DOHH2 (cell line): ENCODE measurements at regions not wholly inside any gene's neighbourhood (a gene's known extent, or its start where the extent isn't known, plus 50 kb on each side); places are given as distances from the start of the nearest gene placed in this dataset.

Experiments used
- H3F3A ChIP-seq: fragments of 200-600 bp; sonication (generic), shearing (Covaris generic); 2 replicates; pipeline ENCODE4 v1.6.0; 2016; ENCODE audit warnings: antibody characterized with exemption, mild to moderate bottlenecking; ENCODE audit not compliant: control insufficient read depth, insufficient read depth
- H3K27ac ChIP-seq: fragments of 200-600 bp; sonication (generic); 2 replicates; pipeline ENCODE4 v1.5.1; 2014; ENCODE audit warnings: low read depth, mild to moderate bottlenecking, low read length, moderate library complexity
- H3K27me3 ChIP-seq: fragments of 200-600 bp; sonication (generic); 2 replicates; pipeline ENCODE4 v1.6.1; 2014; ENCODE audit warnings: mild to moderate bottlenecking, low read length, mixed read lengths; ENCODE audit not compliant: control insufficient read depth
- H3K36me3 ChIP-seq: fragments of 200-600 bp; sonication (generic); 2 replicates; pipeline ENCODE4 v1.6.1; 2014; ENCODE audit warnings: mild to moderate bottlenecking, low read length, moderate library complexity, mixed read lengths; ENCODE audit not compliant: control insufficient read depth
- H3K4me1 ChIP-seq: fragments of 200-600 bp; sonication (generic); 2 replicates; pipeline ENCODE4 v1.6.1; 2014; ENCODE audit warnings: mild to moderate bottlenecking, low read length, mixed read lengths; ENCODE audit not compliant: control insufficient read depth
- H3K4me2 ChIP-seq: fragments of 200-600 bp; sonication (generic); 2 replicates; pipeline ENCODE4 v1.6.0; 2014; ENCODE audit warnings: mild to moderate bottlenecking, low read length, moderate library complexity
- H3K4me3 ChIP-seq: fragments of 200-600 bp; sonication (generic); 2 replicates; pipeline ENCODE4 v1.5.1; 2014; ENCODE audit warnings: mild to moderate bottlenecking, low read length, mixed read lengths
- H3K79me2 ChIP-seq: fragments of 200-600 bp; sonication (generic); 2 replicates; pipeline ENCODE4 v1.6.1; 2014; ENCODE audit warnings: mild to moderate bottlenecking, low read length, mixed read lengths; ENCODE audit not compliant: control insufficient read depth
- H3K9me2 ChIP-seq: fragments of 200-600 bp; sonication (generic); replicated peaks from 2 replicates; pipeline ENCODE4 v1.6.1; 2014; ENCODE audit warnings: mild to moderate bottlenecking, low read length, mixed read lengths; ENCODE audit not compliant: control insufficient read depth
- H3K9me3 ChIP-seq: fragments of 200-600 bp; sonication (generic); 2 replicates; pipeline ENCODE4 v1.6.1; 2014; ENCODE audit warnings: antibody characterized with exemption, low read length, mixed read lengths; ENCODE audit not compliant: control insufficient read depth, insufficient read depth
- H4K20me1 ChIP-seq: fragments of 200-600 bp; sonication (generic); 2 replicates; pipeline ENCODE4 v1.6.0; 2014; ENCODE audit warnings: low read depth, mild to moderate bottlenecking, antibody characterized with exemption, low read length, moderate library complexity; ENCODE audit not compliant: control insufficient read depth, insufficient read depth
- CTCF ChIP-seq: fragments of 200-600 bp; sonication (generic); IDR thresholded peaks from one replicate; pipeline ENCODE4 v1.5.1; 2014; ENCODE audit warnings: antibody characterized with exemption, mild to moderate bottlenecking, low read depth, low read length; ENCODE audit not compliant: poor library complexity, severe bottlenecking
- EZH2phosphoT487 ChIP-seq: fragments of 200-600 bp; sonication (generic); IDR thresholded peaks from 2 replicates; pipeline ENCODE4 v1.6.1; 2017; ENCODE audit warnings: borderline replicate concordance, mild to moderate bottlenecking, antibody characterized with exemption, low read length, moderate library complexity, mixed read lengths

DNA sequence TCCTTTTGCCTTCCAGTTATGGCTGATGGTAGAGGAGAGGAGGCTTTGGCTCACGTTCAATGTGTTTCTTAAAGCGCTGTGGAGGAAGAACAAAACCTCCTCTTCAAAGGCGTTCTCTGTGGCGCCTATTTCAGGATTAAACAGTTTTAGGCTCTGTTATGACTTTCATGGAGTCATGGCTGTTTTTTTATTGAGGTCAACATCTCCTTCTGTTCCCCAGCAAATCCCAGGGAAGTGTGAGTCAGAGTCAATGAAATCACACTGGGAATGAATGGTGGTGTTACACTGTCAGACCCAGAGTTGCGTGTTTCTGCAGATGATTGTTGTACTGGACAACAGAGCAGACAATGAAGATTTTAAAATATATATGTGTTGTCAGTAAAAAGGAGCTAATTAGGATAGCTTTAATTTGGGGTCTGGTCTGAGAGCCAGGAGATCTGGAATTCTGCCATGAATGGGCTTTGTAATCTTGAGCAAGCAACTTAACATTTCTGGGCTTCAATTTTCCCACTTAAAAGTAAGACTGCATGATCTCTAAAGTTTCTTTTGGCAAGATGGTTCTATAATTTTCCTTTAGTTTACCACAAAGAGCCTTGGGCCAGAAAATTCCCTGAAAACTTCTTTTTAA lies 240.7 kb downstream of the CSNK1G3 start:
- Histone ChIP-seq H3K4me2 (no peak overlapping the region), H3K27me3 (no peaks in the 10 kb centered on the region), H3K4me1 (no peaks in the 10 kb centered on the region), H3K9me3 (no peaks in the 10 kb centered on the region), H3K79me2 (no peaks in the 10 kb centered on the region), H3F3A (no peaks in the 10 kb centered on the region), H3K27ac (no peak overlapping the region), H4K20me1 (no peaks in the 10 kb centered on the region), H3K4me3 (no peak overlapping the region), H3K36me3 (no peaks in the 10 kb centered on the region), H3K9me2 (no peaks in the 10 kb centered on the region)
- no peak for TF ChIP-seq EZH2phosphoT487
- TF ChIP-seq CTCF = no peak

DNA sequence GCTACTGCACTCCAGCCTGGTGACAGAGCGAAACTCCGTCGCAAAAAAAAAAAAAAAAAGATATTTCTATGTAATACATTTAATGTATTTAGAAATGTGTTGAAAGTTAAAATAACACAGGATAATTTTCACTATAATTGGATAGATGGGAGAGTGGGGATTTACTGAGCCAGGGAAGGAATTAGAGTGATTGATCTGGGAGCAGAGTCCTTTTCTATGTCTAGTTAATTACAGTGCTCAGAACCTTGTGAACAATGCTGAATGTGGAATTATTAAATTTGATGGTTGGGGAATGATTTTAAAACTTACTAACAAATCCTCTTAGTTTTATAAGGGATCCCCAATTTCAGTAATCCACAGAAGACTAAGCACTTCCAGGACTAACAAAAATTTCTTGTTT lies 239.7 kb downstream of the CSNK1G3 start:
- Histone ChIP-seq H3F3A (no peaks in the 10 kb centered on the region), H3K36me3 (no peaks in the 10 kb centered on the region), H3K79me2 (no peaks in the 10 kb centered on the region), H3K4me1 (no peaks in the 10 kb centered on the region), H3K9me2 (no peaks in the 10 kb centered on the region), H3K27ac (no peak overlapping the region), H3K9me3 (no peaks in the 10 kb centered on the region), H3K27me3 (no peaks in the 10 kb centered on the region), H4K20me1 (no peaks in the 10 kb centered on the region), H3K4me3 (no peak overlapping the region), H3K4me2 (no peak overlapping the region)
- no peak for TF ChIP-seq CTCF
- TF ChIP-seq EZH2phosphoT487 = no peak

- Histone ChIP-seq H3K9me3 (no peaks in the 10 kb centered on the region), H3F3A (no peaks in the 10 kb centered on the region), H3K79me2 (no peaks in the 10 kb centered on the region), H3K27ac (no peak overlapping the region), H3K9me2 (no peaks in the 10 kb centered on the region), H3K4me2 (no peak overlapping the region), H3K4me1 (no peaks in the 10 kb centered on the region), H3K36me3 (no peaks in the 10 kb centered on the region), H4K20me1 (no peaks in the 10 kb centered on the region), H3K27me3 (no peaks in the 10 kb centered on the region), H3K4me3 (no peak overlapping the region)
- TF ChIP-seq CTCF (no peak), EZH2phosphoT487 (no peak)
These were observed 236.3 kb downstream of the CSNK1G3 start for GRCh38 chr5:123748239-123748638.
